ENCODE measurements at regions not wholly inside any gene's neighbourhood (a gene's known extent, or its start where the extent isn't known, plus 50 kb on each side); places are given as distances from the start of the nearest gene placed in this dataset.

DNA sequence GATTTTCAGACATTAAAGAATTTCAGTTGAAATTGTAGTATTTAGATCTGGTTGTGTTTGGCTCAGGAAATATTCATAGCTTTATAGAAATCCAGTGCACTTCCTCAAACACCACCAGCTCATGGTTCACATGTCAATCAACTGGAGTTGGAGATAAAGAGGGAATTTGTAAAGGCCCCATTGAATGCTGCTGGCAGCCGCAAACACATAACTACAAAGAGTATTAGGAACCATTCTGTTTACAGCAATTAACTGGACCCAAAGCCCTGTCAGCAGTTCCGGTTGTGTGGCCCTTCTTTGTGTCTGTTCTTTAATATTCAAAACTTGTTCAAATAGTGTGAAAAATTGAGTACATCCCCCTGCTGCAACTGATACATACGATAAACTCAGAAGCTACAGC, 107.4 kb upstream of the LRRTM4 start:
- no peaks in the 10 kb centered on the region for H3K27me3 ChIP-seq (ENCODE audit: control insufficient read depth in 4 of 4, insufficient read depth in 4 of 4, low read length in 3 of 4)
- no peaks in the 10 kb centered on the region for H3K4me1 ChIP-seq (ENCODE audit: control insufficient read depth in 4 of 4, insufficient read depth in 4 of 4, low read length in 3 of 4)
- no peaks in the 10 kb centered on the region for H3K36me3 ChIP-seq (ENCODE audit: control insufficient read depth in 4 of 4, insufficient read depth in 3 of 4, low read depth in 1 of 4, low read length in 3 of 4)
- DNase-seq (ENCODE audit: low spot score) = no peak
- TF ChIP-seq FOXA1 (IDR thresholded peaks at IDR 0.05) (no peak), NR2F2 (IDR thresholded peaks at IDR 0.05) (no peak), HNF4G (IDR thresholded peaks at IDR 0.05) (no peak), TAF1 (conservative IDR thresholded peaks at IDR 0.05) (no peak), HNF4A (conservative IDR thresholded peaks at IDR 0.05) (no peak), RXRA (IDR thresholded peaks at IDR 0.05) (no peak), YY1 (IDR thresholded peaks at IDR 0.05) (no peak), EGR1 (IDR thresholded peaks at IDR 0.05; ENCODE audit: low read depth in 2 of 2) (no peak), GABPA (IDR thresholded peaks at IDR 0.05 in 1 of 2, conservative IDR thresholded peaks at IDR 0.05 in 1 of 2) (no peak)
- TF ChIP-seq, protein P1, sequence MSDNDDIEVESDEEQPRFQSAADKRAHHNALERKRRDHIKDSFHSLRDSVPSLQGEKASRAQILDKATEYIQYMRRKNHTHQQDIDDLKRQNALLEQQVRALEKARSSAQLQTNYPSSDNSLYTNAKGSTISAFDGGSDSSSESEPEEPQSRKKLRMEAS (IDR thresholded peaks at IDR 0.05) = no peak
- TF ChIP-seq, protein P2, sequence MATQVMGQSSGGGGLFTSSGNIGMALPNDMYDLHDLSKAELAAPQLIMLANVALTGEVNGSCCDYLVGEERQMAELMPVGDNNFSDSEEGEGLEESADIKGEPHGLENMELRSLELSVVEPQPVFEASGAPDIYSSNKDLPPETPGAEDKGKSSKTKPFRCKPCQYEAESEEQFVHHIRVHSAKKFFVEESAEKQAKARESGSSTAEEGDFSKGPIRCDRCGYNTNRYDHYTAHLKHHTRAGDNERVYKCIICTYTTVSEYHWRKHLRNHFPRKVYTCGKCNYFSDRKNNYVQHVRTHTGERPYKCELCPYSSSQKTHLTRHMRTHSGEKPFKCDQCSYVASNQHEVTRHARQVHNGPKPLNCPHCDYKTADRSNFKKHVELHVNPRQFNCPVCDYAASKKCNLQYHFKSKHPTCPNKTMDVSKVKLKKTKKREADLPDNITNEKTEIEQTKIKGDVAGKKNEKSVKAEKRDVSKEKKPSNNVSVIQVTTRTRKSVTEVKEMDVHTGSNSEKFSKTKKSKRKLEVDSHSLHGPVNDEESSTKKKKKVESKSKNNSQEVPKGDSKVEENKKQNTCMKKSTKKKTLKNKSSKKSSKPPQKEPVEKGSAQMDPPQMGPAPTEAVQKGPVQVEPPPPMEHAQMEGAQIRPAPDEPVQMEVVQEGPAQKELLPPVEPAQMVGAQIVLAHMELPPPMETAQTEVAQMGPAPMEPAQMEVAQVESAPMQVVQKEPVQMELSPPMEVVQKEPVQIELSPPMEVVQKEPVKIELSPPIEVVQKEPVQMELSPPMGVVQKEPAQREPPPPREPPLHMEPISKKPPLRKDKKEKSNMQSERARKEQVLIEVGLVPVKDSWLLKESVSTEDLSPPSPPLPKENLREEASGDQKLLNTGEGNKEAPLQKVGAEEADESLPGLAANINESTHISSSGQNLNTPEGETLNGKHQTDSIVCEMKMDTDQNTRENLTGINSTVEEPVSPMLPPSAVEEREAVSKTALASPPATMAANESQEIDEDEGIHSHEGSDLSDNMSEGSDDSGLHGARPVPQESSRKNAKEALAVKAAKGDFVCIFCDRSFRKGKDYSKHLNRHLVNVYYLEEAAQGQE (IDR thresholded peaks at IDR 0.05) = no peak
- TF ChIP-seq, protein P3, sequence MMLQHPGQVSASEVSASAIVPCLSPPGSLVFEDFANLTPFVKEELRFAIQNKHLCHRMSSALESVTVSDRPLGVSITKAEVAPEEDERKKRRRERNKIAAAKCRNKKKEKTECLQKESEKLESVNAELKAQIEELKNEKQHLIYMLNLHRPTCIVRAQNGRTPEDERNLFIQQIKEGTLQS (IDR thresholded peaks at IDR 0.05) = no peak
- H3K4me3 ChIP-seq (ENCODE audit: low read depth in 1 of 3, low read length in 3 of 3) = no peak overlapping the region
- no peak overlapping the region for H3K27ac ChIP-seq (ENCODE audit: low read depth in 1 of 2, low read length in 2 of 2)
- H3K9ac ChIP-seq (ENCODE audit: low read depth in 1 of 2, low read length in 2 of 2) = no peak overlapping the region
- WGBS = 42% methylated on average over 3 of the region's 3 CpGs
- H3K9me3 ChIP-seq (ENCODE audit: control insufficient read depth in 4 of 4, low read length in 3 of 4) = no peaks in the 10 kb centered on the region

DNA sequence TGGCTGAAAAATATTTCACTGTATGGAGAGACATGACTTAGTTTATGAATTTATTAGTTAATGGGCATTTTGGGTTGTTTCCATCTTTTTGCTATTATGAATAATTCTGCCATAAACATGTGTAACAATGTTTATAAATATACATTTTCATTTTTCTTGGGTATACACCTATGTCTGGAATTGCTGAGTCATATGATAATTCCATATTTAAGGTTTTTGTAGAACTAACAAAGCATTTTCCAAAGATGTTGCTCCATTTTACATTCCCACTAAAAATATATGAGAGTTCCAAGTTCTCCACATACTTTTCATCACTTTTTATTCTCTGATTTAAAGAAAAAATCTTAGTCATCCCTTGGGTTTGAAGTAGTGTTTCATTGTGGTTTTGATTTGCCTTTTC, 108.8 kb upstream of the LRRTM4 start:
- Histone ChIP-seq H3K27me3 (ENCODE audit: control insufficient read depth in 4 of 4, insufficient read depth in 4 of 4, low read length in 3 of 4) (no peaks in the 10 kb centered on the region), H3K9me3 (ENCODE audit: control insufficient read depth in 4 of 4, low read length in 3 of 4) (no peaks in the 10 kb centered on the region), H3K4me3 (ENCODE audit: low read depth in 1 of 3, low read length in 3 of 3) (no peak overlapping the region), H3K27ac (ENCODE audit: low read depth in 1 of 2, low read length in 2 of 2) (no peak overlapping the region), H3K9ac (ENCODE audit: low read depth in 1 of 2, low read length in 2 of 2) (no peak overlapping the region), H3K36me3 (ENCODE audit: control insufficient read depth in 4 of 4, insufficient read depth in 3 of 4, low read depth in 1 of 4, low read length in 3 of 4) (no peaks in the 10 kb centered on the region), H3K4me1 (ENCODE audit: control insufficient read depth in 4 of 4, insufficient read depth in 4 of 4, low read length in 3 of 4) (no peaks in the 10 kb centered on the region)
- DNase-seq (ENCODE audit: low spot score) = no peak
- no peak for TF ChIP-seq EGR1 (IDR thresholded peaks at IDR 0.05; ENCODE audit: low read depth in 2 of 2)
- TF ChIP-seq, protein P1 (IDR thresholded peaks at IDR 0.05) = no peak
- no peak for TF ChIP-seq JUND (IDR thresholded peaks at IDR 0.05)

DNA sequence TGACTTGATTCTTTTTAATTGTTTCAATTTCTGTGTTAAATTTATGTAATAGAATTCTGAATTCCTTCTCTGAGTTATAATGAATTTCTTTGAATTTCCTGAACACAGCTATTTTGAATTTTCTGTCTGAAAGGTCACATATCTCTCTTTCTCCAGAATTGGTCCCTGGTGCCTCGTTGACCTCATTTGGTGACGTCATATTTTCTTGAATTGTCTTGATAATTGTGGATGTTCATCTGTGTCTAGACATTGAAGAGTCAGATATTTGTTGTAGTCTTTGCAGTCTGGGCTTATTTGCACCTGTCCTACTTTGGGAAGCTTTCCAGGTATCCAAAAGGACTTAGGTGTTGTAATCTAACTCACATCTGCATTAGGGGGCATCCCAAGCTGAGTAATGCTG, 111.4 kb upstream of the LRRTM4 start:
- no peaks in the 10 kb centered on the region for H3K4me1 ChIP-seq (ENCODE audit: control insufficient read depth in 4 of 4, insufficient read depth in 4 of 4, low read length in 3 of 4)
- H3K36me3 ChIP-seq (ENCODE audit: control insufficient read depth in 4 of 4, insufficient read depth in 3 of 4, low read depth in 1 of 4, low read length in 3 of 4) = no peaks in the 10 kb centered on the region
- no peak overlapping the region for H3K27ac ChIP-seq (ENCODE audit: low read depth in 1 of 2, low read length in 2 of 2)
- no peak for DNase-seq (ENCODE audit: low spot score)
- WGBS = 72% methylated on average over 2 of the region's 2 CpGs
- TF ChIP-seq, protein P3 (IDR thresholded peaks at IDR 0.05) = no peak
- TF ChIP-seq FOXA2 (IDR thresholded peaks at IDR 0.05) = no peak
- TF ChIP-seq NR2F2 (IDR thresholded peaks at IDR 0.05) = no peak
- no peak for TF ChIP-seq TAF1 (conservative IDR thresholded peaks at IDR 0.05)
- no peak for TF ChIP-seq FOXA1 (IDR thresholded peaks at IDR 0.05)
- no peak for TF ChIP-seq RXRA (IDR thresholded peaks at IDR 0.05)
- no peak for TF ChIP-seq SP1 (IDR thresholded peaks at IDR 0.05)
- TF ChIP-seq YY1 (IDR thresholded peaks at IDR 0.05) = no peak
- TF ChIP-seq GABPA (IDR thresholded peaks at IDR 0.05 in 1 of 2, conservative IDR thresholded peaks at IDR 0.05 in 1 of 2) = no peak
- TF ChIP-seq JUND (IDR thresholded peaks at IDR 0.05) = no peak
- TF ChIP-seq, protein P1 (IDR thresholded peaks at IDR 0.05) = no peak
- TF ChIP-seq, protein P4, sequence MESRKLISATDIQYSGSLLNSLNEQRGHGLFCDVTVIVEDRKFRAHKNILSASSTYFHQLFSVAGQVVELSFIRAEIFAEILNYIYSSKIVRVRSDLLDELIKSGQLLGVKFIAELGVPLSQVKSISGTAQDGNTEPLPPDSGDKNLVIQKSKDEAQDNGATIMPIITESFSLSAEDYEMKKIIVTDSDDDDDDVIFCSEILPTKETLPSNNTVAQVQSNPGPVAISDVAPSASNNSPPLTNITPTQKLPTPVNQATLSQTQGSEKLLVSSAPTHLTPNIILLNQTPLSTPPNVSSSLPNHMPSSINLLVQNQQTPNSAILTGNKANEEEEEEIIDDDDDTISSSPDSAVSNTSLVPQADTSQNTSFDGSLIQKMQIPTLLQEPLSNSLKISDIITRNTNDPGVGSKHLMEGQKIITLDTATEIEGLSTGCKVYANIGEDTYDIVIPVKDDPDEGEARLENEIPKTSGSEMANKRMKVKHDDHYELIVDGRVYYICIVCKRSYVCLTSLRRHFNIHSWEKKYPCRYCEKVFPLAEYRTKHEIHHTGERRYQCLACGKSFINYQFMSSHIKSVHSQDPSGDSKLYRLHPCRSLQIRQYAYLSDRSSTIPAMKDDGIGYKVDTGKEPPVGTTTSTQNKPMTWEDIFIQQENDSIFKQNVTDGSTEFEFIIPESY (IDR thresholded peaks at IDR 0.05) = no peak
- TF ChIP-seq HNF4A (conservative IDR thresholded peaks at IDR 0.05) = no peak
- no peak for TF ChIP-seq EGR1 (IDR thresholded peaks at IDR 0.05; ENCODE audit: low read depth in 2 of 2)
- TF ChIP-seq, protein P2 (IDR thresholded peaks at IDR 0.05) = no peak
- no peak for TF ChIP-seq HNF4G (IDR thresholded peaks at IDR 0.05)
- TF ChIP-seq RAD21 (IDR thresholded peaks at IDR 0.05) = no peak
- no peak overlapping the region for H3K4me3 ChIP-seq (ENCODE audit: low read depth in 1 of 3, low read length in 3 of 3)
- H3K27me3 ChIP-seq (ENCODE audit: control insufficient read depth in 4 of 4, insufficient read depth in 4 of 4, low read length in 3 of 4) = no peaks in the 10 kb centered on the region
- no peak overlapping the region for H3K9ac ChIP-seq (ENCODE audit: low read depth in 1 of 2, low read length in 2 of 2)
- no peaks in the 10 kb centered on the region for H3K9me3 ChIP-seq (ENCODE audit: control insufficient read depth in 4 of 4, low read length in 3 of 4)
